GM23248 (cell line): ENCODE measurements at regions not wholly inside any gene's neighbourhood (a gene's known extent, or its start where the extent isn't known, plus 50 kb on each side); places are given as distances from the start of the nearest gene placed in this dataset.

ENCODE experiments used
- DNase-seq: peaks from one replicate; pipeline ENCODE4 v3.0.0-alpha.2; 2015
- H2AFZ ChIP-seq: fragments of 200-600 bp; sonication (generic); 2 replicates; pipeline ENCODE4 v1.6.1; 2016; ENCODE audit warnings: antibody characterized with exemption
- H3F3A ChIP-seq: fragments of 200-600 bp; sonication (generic); 2 replicates; pipeline ENCODE4 v1.6.1; 2016; ENCODE audit warnings: mild to moderate bottlenecking, antibody characterized with exemption, mixed run types; ENCODE audit not compliant: insufficient read depth
- H3K27ac ChIP-seq: fragments of 200-600 bp; sonication (generic); 2 replicates; pipeline ENCODE4 v1.5.1; 2016; ENCODE audit warnings: mild to moderate bottlenecking
- H3K27me3 ChIP-seq: fragments of 200-600 bp; sonication (generic); replicated peaks from 2 replicates; pipeline ENCODE4 v1.6.1; 2016; ENCODE audit warnings: mild to moderate bottlenecking; ENCODE audit not compliant: insufficient read depth
- H3K36me3 ChIP-seq: fragments of 200-600 bp; sonication (generic); 2 replicates; pipeline ENCODE4 v1.6.1; 2016; ENCODE audit warnings: low read depth, mild to moderate bottlenecking
- H3K4me1 ChIP-seq: fragments of 200-600 bp; sonication (generic); 2 replicates; pipeline ENCODE4 v1.6.1; 2016; ENCODE audit warnings: mild to moderate bottlenecking; ENCODE audit not compliant: insufficient read depth
- H3K4me2 ChIP-seq: fragments of 200-600 bp; sonication (generic); one replicate; pipeline ENCODE4 v1.6.1; 2016; ENCODE audit warnings: mild to moderate bottlenecking; ENCODE audit not compliant: unreplicated experiment
- H3K4me3 ChIP-seq: fragments of 200-600 bp; sonication (generic); 2 replicates; pipeline ENCODE4 v1.5.1; 2016; ENCODE audit warnings: mild to moderate bottlenecking
- H3K79me2 ChIP-seq: fragments of 200-600 bp; sonication (generic); 2 replicates; pipeline ENCODE4 v1.6.1; 2016; ENCODE audit warnings: mild to moderate bottlenecking; ENCODE audit not compliant: insufficient read depth
- H3K9ac ChIP-seq: fragments of 200-600 bp; sonication (generic); 2 replicates; pipeline ENCODE4 v1.6.1; 2016; ENCODE audit warnings: mild to moderate bottlenecking
- H3K9me2 ChIP-seq: fragments of 200-600 bp; sonication (generic); 2 replicates; pipeline ENCODE4 v1.6.1; 2016; ENCODE audit warnings: mixed run types, mild to moderate bottlenecking, moderate library complexity; ENCODE audit not compliant: insufficient read depth
- H3K9me3 ChIP-seq: fragments of 200-600 bp; sonication (generic); one replicate; pipeline ENCODE4 v1.6.1; 2017; ENCODE audit warnings: low read depth
- H4K20me1 ChIP-seq: fragments of 200-600 bp; sonication (generic); 2 replicates; pipeline ENCODE4 v1.6.0; 2016; ENCODE audit not compliant: insufficient read depth
- EZH2 ChIP-seq: fragments of 200-600 bp; sonication (generic); IDR thresholded peaks from 2 replicates; pipeline ENCODE4 v1.6.1; 2018; ENCODE audit warnings: antibody characterized with exemption, mild to moderate bottlenecking; ENCODE audit not compliant: insufficient read depth, poor library complexity, severe bottlenecking
- EZH2phosphoT487 ChIP-seq: fragments of 200-600 bp; sonication (generic); IDR thresholded peaks from 2 replicates; pipeline ENCODE4 v1.6.1; 2018; ENCODE audit warnings: antibody characterized with exemption, moderate library complexity, mild to moderate bottlenecking, low read depth; ENCODE audit not compliant: insufficient read depth
- WGBS, 2 experiments: methylation state at CpG; one replicate each; pipeline ENCODE4 v1.1.6; 2015 to 2017; ENCODE audit warnings: low lambda C conversion rate in 2 of 2, low coverage in 1 of 2; ENCODE audit errors: missing lambda C conversion rate in 2 of 2; 5-methylcytosine and 5-hydroxymethylcytosine counted together
- in situ Hi-C: fragments of 300-500 bp; cut with MboI; formaldehyde crosslinking; loops from 2 replicates; pipeline ENCODE4 v1.15.0; 2020

DNA sequence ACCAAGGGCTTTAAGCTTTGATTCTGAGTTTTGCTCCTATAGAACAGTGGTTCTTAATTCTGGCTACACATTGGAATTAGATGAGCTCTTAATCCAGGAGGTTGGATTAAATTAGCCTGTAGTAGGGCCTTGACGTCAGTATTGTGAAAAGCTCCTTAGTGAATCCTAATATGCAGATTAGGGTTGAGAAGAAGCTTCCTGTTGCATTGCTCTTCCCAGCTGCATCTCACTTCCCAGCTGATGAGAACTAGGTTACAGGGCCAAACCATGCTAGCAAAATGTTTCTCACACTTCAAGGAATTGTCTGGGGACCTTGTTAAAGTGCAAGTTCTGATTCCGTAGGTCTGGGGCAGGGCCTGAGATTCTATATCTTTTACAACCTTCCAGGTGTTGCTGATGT lies 300.0 kb downstream of the ZSWIM6 start:
- Histone ChIP-seq H3K4me1 (no peaks in the 10 kb centered on the region), H3K9me3 (no peaks in the 10 kb centered on the region), H3K79me2 (no peaks in the 10 kb centered on the region), H3K4me3 (no peak overlapping the region), H3K27me3 (no peaks in the 10 kb centered on the region), H3K36me3 (no peaks in the 10 kb centered on the region), H3K9ac (no peak overlapping the region), H3K9me2 (no peaks in the 10 kb centered on the region), H3F3A (no peaks in the 10 kb centered on the region), H3K27ac (no peak overlapping the region), H4K20me1 (no peaks in the 10 kb centered on the region), H2AFZ (no peak overlapping the region), H3K4me2 (no peak overlapping the region)
- in situ Hi-C loops = no loop called here
- TF ChIP-seq EZH2phosphoT487 (no peak), EZH2 (no peak)
- WGBS, 2 experiments = 83 to 92% methylated on average over 2 of the region's 2 CpGs
- no peak for DNase-seq

DNA sequence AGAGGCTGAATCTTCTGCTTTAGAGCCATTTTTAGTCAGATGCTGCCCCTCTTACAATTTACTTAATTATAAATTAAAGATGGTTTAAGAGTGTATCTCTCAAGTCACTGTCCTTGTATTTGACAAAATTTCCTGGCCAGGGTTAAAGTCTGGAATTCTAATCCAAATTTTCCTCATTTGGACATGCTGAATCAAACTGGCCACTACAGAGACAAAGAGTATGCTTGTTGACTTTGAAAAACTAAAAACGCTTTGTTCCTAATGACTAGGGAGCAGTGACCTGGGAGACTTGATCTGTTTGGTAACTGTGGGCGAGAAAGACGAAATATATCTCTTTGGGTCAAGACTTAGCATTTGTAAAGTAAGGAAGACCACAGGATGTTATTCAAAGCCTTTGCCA lies 303.2 kb downstream of the ZSWIM6 start:
- H4K20me1 ChIP-seq = no peaks in the 10 kb centered on the region
- in situ Hi-C loops = no loop called here
- 76 to 81% methylated on average over 3 of the region's 3 CpGs for WGBS, 2 experiments

DNA sequence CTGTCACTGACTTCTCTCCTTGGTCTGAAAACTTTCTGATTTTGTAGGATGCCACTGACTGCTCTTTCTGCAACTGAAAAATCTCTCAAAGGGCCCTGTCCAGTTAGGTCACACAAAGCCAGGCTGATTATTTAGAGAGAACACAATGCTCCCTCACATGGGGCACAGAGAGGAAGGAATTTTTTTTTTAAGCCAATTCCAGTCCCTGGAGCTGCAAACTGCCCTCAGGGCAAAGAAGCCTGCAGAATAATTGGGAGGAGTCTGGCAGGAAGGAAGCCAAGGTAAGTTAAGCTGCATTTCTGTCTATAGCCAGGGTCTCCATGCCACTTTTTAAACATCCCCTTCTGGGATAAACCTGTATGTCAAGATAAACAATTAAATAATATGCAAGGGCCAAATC lies 305.5 kb downstream of the ZSWIM6 start:
- DNase-seq = no peak
- Histone ChIP-seq H3K4me3 (no peak overlapping the region), H3K27ac (no peak overlapping the region), H3K36me3 (no peaks in the 10 kb centered on the region), H3K9ac (no peak overlapping the region), H4K20me1 (no peaks in the 10 kb centered on the region), H3K4me2 (no peak overlapping the region), H3K9me2 (no peaks in the 10 kb centered on the region), H3K27me3 (peaks cover 21% of the 10 kb centered on the region), H3K4me1 (no peaks in the 10 kb centered on the region), H3K79me2 (no peaks in the 10 kb centered on the region), H3F3A (no peaks in the 10 kb centered on the region), H3K9me3 (no peaks in the 10 kb centered on the region), H2AFZ (no peak overlapping the region)
- in situ Hi-C loops = no loop called here
- TF ChIP-seq EZH2phosphoT487 (no peak), EZH2 (no peak)

More for the DNA sequence above, 303.2 kb downstream of the ZSWIM6 start:
- Histone ChIP-seq H3K9ac (no peak overlapping the region), H3K27ac (no peak overlapping the region), H3K9me2 (no peaks in the 10 kb centered on the region), H3K4me2 (no peak overlapping the region), H3K9me3 (no peaks in the 10 kb centered on the region), H3K79me2 (no peaks in the 10 kb centered on the region), H3K36me3 (no peaks in the 10 kb centered on the region), H3K4me1 (no peaks in the 10 kb centered on the region), H3F3A (no peaks in the 10 kb centered on the region), H3K27me3 (peaks cover 2% of the 10 kb centered on the region; the same call in 1 of the 2 replicates), H3K4me3 (no peak overlapping the region), H2AFZ (no peak overlapping the region)
- DNase-seq = no peak
- no peak for TF ChIP-seq EZH2
- TF ChIP-seq EZH2phosphoT487 = no peak

DNA sequence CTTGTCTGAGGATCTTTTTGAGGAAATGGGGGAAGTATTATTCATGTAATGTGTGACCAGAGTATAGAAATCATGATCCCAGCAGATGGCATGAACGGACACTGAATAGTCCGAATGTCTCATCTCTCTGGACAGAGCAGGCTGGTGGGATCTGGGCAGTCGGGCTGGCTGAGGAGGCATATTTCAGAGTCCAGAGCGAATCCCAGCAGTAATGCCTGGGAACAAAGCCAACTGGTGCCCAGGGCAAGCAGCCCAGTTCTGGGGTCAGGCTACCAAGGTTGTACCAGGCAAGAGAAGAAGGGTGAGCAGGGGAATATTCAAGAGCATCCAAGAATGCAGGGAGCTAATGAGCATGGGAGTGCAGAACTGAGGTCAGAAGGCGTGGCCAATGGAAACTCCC lies 306.4 kb downstream of the ZSWIM6 start:
- no peak overlapping the region for H3K27ac ChIP-seq
- WGBS, 2 experiments = 50 to 61% methylated on average over 5 of the region's 5 CpGs
- H4K20me1 ChIP-seq = no peaks in the 10 kb centered on the region
- H3K79me2 ChIP-seq = no peaks in the 10 kb centered on the region
- H3K4me3 ChIP-seq = no peak overlapping the region
- H3K4me2 ChIP-seq = no peak overlapping the region
- H3K9ac ChIP-seq = no peak overlapping the region
- H3K9me2 ChIP-seq = no peaks in the 10 kb centered on the region
- in situ Hi-C loops = no loop called here
- H3K4me1 ChIP-seq = no peaks in the 10 kb centered on the region
- H3K27me3 ChIP-seq = peaks cover 28% of the 10 kb centered on the region
- no peak overlapping the region for H2AFZ ChIP-seq
- H3K36me3 ChIP-seq = no peaks in the 10 kb centered on the region
- no peaks in the 10 kb centered on the region for H3F3A ChIP-seq
- TF ChIP-seq EZH2 (no peak), EZH2phosphoT487 (no peak)
- no peaks in the 10 kb centered on the region for H3K9me3 ChIP-seq
- no peak for DNase-seq

DNA sequence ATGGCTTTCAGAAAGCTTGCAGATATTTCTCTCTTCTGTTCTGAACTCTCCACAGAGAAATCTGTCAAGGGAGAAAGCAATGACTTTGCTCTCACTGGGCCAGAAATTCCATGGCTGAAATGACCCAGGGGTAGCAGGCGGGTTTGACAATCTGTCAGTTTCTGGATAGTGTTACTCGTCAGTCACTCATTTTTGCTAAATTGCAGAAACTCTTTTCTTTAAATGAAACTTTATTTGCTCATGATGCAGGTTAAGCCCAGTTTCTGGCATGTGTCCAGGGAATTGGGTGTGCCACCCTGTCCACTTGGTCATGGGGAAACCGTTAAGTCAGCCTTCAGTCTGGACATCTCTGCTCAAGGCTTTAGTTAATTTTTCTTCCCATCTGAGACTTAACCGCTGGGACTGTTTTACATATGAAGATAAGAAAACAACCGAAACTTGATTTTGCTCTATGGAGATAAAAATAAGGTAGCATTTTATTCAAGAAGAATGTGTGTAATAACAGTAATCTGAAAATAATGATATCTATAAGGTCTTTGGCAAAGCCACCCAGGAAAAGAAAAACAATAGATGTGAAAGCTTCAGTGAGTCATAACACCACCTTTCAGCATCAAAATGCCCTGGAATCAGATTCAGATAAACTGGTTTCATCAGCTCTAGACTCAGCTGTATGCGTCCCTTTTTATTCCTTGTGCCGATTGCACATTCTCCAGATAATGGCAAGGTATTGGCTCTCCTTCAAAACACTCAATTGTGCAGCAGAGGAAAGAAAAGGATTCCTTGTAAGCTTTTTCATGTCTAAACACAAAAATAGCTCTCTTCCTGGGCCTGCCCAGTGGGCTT lies 308.3 kb downstream of the ZSWIM6 start:
- Histone ChIP-seq H4K20me1 (no peaks in the 10 kb centered on the region), H3K9ac (no peak overlapping the region), H3K4me1 (no peaks in the 10 kb centered on the region), H2AFZ (no peak overlapping the region), H3K9me3 (no peaks in the 10 kb centered on the region), H3K27me3 (peaks cover 31% of the 10 kb centered on the region), H3K4me3 (no peak overlapping the region), H3K9me2 (no peaks in the 10 kb centered on the region), H3K79me2 (no peaks in the 10 kb centered on the region), H3K27ac (no peak overlapping the region), H3K4me2 (no peak overlapping the region), H3K36me3 (no peaks in the 10 kb centered on the region), H3F3A (no peaks in the 10 kb centered on the region)
- WGBS, 2 experiments = 78 to 80% methylated on average over 7 of the region's 7 CpGs
- no peak for TF ChIP-seq EZH2
- TF ChIP-seq EZH2phosphoT487 = no peak
- in situ Hi-C loops = no loop called here
- no peak for DNase-seq
